ENCODE measurements at regions not wholly inside any gene's neighbourhood (a gene's known extent, or its start where the extent isn't known, plus 50 kb on each side); places are given as distances from the start of the nearest gene placed in this dataset.

DNA sequence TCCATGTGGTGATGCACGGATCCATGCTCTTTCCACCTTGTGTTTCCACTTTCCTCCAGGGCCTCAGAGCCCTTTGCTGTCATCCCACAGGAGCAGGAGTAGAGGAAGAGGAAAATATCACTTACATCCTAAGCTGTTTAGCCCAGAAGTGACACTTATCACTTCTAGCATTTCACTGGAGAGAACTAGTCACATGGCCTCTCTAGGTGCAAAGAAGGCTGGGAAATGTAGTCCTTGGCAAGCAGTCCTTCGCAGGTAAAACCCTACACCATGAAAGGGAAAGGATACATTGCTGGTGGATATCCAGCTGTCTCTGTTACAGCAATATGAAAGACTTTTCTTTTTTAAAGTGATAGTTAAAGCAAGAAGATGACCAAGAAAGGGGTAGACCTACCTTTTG is 185.9 kb downstream of the RGS9 start (continued):
- TF ChIP-seq, protein P1, sequence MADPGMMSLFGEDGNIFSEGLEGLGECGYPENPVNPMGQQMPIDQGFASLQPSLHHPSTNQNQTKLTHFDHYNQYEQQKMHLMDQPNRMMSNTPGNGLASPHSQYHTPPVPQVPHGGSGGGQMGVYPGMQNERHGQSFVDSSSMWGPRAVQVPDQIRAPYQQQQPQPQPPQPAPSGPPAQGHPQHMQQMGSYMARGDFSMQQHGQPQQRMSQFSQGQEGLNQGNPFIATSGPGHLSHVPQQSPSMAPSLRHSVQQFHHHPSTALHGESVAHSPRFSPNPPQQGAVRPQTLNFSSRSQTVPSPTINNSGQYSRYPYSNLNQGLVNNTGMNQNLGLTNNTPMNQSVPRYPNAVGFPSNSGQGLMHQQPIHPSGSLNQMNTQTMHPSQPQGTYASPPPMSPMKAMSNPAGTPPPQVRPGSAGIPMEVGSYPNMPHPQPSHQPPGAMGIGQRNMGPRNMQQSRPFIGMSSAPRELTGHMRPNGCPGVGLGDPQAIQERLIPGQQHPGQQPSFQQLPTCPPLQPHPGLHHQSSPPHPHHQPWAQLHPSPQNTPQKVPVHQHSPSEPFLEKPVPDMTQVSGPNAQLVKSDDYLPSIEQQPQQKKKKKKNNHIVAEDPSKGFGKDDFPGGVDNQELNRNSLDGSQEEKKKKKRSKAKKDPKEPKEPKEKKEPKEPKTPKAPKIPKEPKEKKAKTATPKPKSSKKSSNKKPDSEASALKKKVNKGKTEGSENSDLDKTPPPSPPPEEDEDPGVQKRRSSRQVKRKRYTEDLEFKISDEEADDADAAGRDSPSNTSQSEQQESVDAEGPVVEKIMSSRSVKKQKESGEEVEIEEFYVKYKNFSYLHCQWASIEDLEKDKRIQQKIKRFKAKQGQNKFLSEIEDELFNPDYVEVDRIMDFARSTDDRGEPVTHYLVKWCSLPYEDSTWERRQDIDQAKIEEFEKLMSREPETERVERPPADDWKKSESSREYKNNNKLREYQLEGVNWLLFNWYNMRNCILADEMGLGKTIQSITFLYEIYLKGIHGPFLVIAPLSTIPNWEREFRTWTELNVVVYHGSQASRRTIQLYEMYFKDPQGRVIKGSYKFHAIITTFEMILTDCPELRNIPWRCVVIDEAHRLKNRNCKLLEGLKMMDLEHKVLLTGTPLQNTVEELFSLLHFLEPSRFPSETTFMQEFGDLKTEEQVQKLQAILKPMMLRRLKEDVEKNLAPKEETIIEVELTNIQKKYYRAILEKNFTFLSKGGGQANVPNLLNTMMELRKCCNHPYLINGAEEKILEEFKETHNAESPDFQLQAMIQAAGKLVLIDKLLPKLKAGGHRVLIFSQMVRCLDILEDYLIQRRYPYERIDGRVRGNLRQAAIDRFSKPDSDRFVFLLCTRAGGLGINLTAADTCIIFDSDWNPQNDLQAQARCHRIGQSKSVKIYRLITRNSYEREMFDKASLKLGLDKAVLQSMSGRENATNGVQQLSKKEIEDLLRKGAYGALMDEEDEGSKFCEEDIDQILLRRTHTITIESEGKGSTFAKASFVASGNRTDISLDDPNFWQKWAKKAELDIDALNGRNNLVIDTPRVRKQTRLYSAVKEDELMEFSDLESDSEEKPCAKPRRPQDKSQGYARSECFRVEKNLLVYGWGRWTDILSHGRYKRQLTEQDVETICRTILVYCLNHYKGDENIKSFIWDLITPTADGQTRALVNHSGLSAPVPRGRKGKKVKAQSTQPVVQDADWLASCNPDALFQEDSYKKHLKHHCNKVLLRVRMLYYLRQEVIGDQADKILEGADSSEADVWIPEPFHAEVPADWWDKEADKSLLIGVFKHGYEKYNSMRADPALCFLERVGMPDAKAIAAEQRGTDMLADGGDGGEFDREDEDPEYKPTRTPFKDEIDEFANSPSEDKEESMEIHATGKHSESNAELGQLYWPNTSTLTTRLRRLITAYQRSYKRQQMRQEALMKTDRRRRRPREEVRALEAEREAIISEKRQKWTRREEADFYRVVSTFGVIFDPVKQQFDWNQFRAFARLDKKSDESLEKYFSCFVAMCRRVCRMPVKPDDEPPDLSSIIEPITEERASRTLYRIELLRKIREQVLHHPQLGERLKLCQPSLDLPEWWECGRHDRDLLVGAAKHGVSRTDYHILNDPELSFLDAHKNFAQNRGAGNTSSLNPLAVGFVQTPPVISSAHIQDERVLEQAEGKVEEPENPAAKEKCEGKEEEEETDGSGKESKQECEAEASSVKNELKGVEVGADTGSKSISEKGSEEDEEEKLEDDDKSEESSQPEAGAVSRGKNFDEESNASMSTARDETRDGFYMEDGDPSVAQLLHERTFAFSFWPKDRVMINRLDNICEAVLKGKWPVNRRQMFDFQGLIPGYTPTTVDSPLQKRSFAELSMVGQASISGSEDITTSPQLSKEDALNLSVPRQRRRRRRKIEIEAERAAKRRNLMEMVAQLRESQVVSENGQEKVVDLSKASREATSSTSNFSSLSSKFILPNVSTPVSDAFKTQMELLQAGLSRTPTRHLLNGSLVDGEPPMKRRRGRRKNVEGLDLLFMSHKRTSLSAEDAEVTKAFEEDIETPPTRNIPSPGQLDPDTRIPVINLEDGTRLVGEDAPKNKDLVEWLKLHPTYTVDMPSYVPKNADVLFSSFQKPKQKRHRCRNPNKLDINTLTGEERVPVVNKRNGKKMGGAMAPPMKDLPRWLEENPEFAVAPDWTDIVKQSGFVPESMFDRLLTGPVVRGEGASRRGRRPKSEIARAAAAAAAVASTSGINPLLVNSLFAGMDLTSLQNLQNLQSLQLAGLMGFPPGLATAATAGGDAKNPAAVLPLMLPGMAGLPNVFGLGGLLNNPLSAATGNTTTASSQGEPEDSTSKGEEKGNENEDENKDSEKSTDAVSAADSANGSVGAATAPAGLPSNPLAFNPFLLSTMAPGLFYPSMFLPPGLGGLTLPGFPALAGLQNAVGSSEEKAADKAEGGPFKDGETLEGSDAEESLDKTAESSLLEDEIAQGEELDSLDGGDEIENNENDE (IDR thresholded peaks at IDR 0.05; ENCODE audit: low read depth, low read length), result no peak
- TF ChIP-seq HCFC1 (IDR thresholded peaks at IDR 0.05; ENCODE audit: low read depth, low read length) (peak; percentile 79), SNIP1 (IDR thresholded peaks at IDR 0.05; ENCODE audit: low read depth) (no peak), WHSC1 (IDR thresholded peaks at IDR 0.05; ENCODE audit: low read length) (no peak), RBM17 (IDR thresholded peaks at IDR 0.05; ENCODE audit: borderline replicate concordance, low read depth, low read length) (no peak), NFYB (IDR thresholded peaks at IDR 0.05; ENCODE audit: extremely low read depth, insufficient read length) (peak; percentile 34), NFATC3 (IDR thresholded peaks at IDR 0.05) (no peak)
- TF ChIP-seq, protein P2, sequence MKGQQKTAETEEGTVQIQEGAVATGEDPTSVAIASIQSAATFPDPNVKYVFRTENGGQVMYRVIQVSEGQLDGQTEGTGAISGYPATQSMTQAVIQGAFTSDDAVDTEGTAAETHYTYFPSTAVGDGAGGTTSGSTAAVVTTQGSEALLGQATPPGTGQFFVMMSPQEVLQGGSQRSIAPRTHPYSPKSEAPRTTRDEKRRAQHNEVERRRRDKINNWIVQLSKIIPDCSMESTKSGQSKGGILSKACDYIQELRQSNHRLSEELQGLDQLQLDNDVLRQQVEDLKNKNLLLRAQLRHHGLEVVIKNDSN (CRISPR knock-in tag; IDR thresholded peaks at IDR 0.05), result peak; percentile 69
- TF ChIP-seq, protein P3, sequence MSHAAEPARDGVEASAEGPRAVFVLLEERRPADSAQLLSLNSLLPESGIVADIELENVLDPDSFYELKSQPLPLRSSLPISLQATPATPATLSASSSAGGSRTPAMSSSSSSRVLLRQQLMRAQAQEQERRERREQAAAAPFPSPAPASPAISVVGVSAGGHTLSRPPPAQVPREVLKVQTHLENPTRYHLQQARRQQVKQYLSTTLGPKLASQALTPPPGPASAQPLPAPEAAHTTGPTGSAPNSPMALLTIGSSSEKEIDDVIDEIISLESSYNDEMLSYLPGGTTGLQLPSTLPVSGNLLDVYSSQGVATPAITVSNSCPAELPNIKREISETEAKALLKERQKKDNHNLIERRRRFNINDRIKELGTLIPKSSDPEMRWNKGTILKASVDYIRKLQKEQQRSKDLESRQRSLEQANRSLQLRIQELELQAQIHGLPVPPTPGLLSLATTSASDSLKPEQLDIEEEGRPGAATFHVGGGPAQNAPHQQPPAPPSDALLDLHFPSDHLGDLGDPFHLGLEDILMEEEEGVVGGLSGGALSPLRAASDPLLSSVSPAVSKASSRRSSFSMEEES (CRISPR knock-in tag; IDR thresholded peaks at IDR 0.05), result no peak
- TF ChIP-seq, protein P4, sequence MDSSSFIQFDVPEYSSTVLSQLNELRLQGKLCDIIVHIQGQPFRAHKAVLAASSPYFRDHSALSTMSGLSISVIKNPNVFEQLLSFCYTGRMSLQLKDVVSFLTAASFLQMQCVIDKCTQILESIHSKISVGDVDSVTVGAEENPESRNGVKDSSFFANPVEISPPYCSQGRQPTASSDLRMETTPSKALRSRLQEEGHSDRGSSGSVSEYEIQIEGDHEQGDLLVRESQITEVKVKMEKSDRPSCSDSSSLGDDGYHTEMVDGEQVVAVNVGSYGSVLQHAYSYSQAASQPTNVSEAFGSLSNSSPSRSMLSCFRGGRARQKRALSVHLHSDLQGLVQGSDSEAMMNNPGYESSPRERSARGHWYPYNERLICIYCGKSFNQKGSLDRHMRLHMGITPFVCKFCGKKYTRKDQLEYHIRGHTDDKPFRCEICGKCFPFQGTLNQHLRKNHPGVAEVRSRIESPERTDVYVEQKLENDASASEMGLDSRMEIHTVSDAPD (CRISPR knock-in tag; IDR thresholded peaks at IDR 0.05), result no peak
- TF ChIP-seq, protein P5, sequence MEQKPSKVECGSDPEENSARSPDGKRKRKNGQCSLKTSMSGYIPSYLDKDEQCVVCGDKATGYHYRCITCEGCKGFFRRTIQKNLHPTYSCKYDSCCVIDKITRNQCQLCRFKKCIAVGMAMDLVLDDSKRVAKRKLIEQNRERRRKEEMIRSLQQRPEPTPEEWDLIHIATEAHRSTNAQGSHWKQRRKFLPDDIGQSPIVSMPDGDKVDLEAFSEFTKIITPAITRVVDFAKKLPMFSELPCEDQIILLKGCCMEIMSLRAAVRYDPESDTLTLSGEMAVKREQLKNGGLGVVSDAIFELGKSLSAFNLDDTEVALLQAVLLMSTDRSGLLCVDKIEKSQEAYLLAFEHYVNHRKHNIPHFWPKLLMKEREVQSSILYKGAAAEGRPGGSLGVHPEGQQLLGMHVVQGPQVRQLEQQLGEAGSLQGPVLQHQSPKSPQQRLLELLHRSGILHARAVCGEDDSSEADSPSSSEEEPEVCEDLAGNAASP (IDR thresholded peaks at IDR 0.05), result no peak
